ENCODE measurements at regions not wholly inside any gene's neighbourhood (a gene's known extent, or its start where the extent isn't known, plus 50 kb on each side); places are given as distances from the start of the nearest gene placed in this dataset.
"Not testable (repeated sequence)": the region's sequence is repeated elsewhere in the genome, so short reads cannot be mapped to it uniquely, and the experiment has no call there.

DNA sequence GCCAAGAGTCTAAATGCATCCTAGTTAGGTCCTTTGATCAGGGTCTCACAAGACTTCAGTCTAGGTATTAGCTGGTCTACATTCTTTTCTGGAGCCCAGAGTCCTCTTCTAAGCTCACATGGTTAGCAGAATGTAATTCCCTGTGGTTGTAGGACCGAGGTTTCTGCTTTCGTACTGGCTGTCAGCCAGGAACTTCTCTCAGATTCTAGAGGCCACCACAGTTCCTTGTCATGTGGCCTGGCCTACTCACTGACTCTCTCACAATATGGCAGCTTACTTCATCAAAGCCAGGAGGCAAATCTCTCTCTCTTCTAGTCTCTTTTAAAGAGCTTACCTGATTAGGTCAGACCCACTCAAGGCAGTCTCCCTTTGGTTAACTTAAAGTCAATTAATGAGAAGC lies 82.9 kb downstream of the POU4F1 start:
- Histone ChIP-seq H3K27me3 (replicated peaks; ENCODE audit: insufficient read depth, low read depth, low read length, poor library complexity) (no peaks in the 10 kb centered on the region), H3K9me3 (ENCODE audit: low read depth, low read length, poor library complexity, severe bottlenecking) (no peaks in the 10 kb centered on the region), H3K4me3 (ENCODE audit: low read depth, low read length, poor library complexity, severe bottlenecking) (no peak overlapping the region), H3K27ac (ENCODE audit: low read depth, low read length, poor library complexity, severe bottlenecking) (no peak overlapping the region), H3K4me1 (ENCODE audit: insufficient read depth, low read length, poor library complexity, severe bottlenecking) (no peaks in the 10 kb centered on the region), H3K36me3 (ENCODE audit: insufficient read depth, low read length, poor library complexity, severe bottlenecking) (no peaks in the 10 kb centered on the region)
- no peak for DNase-seq (ENCODE audit: low spot score)
- no TSS peak for BruUV-seq (replicated peaks)
- ChIA-PET POLR2A (ENCODE audit: low non-redundant PET) (no interaction called here), CTCF (interaction anchor here (1.1 kb wide), 1 partner anchor 27 kb away, joined by 3 read pairs; no protein-coding TSS in a partner anchor)
- intact Hi-C loops (cut with micrococcal nuclease; ENCODE audit: unreplicated experiment), result no loop called here
- TF ChIP-seq EZH2 (IDR thresholded peaks at IDR 0.05; ENCODE audit: borderline replicate concordance, low read depth, low read length, poor library complexity, severe bottlenecking), result no peak
- TF ChIP-seq, protein P1, sequence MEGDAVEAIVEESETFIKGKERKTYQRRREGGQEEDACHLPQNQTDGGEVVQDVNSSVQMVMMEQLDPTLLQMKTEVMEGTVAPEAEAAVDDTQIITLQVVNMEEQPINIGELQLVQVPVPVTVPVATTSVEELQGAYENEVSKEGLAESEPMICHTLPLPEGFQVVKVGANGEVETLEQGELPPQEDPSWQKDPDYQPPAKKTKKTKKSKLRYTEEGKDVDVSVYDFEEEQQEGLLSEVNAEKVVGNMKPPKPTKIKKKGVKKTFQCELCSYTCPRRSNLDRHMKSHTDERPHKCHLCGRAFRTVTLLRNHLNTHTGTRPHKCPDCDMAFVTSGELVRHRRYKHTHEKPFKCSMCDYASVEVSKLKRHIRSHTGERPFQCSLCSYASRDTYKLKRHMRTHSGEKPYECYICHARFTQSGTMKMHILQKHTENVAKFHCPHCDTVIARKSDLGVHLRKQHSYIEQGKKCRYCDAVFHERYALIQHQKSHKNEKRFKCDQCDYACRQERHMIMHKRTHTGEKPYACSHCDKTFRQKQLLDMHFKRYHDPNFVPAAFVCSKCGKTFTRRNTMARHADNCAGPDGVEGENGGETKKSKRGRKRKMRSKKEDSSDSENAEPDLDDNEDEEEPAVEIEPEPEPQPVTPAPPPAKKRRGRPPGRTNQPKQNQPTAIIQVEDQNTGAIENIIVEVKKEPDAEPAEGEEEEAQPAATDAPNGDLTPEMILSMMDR (conservative IDR thresholded peaks at IDR 0.05; ENCODE audit: low read depth, low read length), result no peak

GRCh38 chr13:78518482-78518881 lies 84.9 kb downstream of the POU4F1 start:
- DNase-seq (ENCODE audit: low spot score); H3K27me3 ChIP-seq (replicated peaks; ENCODE audit: insufficient read depth, low read depth, low read length, poor library complexity); H3K36me3 ChIP-seq (ENCODE audit: insufficient read depth, low read length, poor library complexity, severe bottlenecking); CTCF ChIA-PET; H3K4me1 ChIP-seq (ENCODE audit: insufficient read depth, low read length, poor library complexity, severe bottlenecking); H3K4me3 ChIP-seq (ENCODE audit: low read depth, low read length, poor library complexity, severe bottlenecking); POLR2A ChIA-PET (ENCODE audit: low non-redundant PET); H3K9me3 ChIP-seq (ENCODE audit: low read depth, low read length, poor library complexity, severe bottlenecking); intact Hi-C loops (cut with micrococcal nuclease; ENCODE audit: unreplicated experiment); BruUV-seq (replicated peaks); H3K27ac ChIP-seq (ENCODE audit: low read depth, low read length, poor library complexity, severe bottlenecking): not testable (repeated sequence)

DNA sequence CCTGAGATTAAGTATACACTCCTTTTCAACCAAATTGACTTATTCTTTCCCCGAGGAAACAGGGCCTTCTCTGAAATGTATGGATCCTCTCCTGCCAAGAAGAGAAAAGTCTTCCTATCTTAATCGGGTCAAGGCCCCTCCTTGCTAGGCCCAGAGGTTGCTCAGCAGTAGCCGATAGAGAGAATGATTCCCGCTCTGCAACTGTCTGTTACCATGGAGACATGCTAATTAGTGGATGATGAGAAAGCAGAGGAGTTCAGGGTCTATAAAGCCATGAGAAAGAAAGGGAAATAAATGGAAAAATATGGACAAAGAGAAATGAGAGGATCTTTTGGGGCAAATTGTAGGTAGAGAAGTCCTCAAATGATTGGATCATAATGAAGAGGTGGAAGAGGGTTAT lies 103.5 kb downstream of the POU4F1 start:
- TF ChIP-seq EZH2 (IDR thresholded peaks at IDR 0.05; ENCODE audit: borderline replicate concordance, low read depth, low read length, poor library complexity, severe bottlenecking), result no peak
- TF ChIP-seq, protein P1 (conservative IDR thresholded peaks at IDR 0.05; ENCODE audit: low read depth, low read length), result no peak
- Histone ChIP-seq H3K4me1 (ENCODE audit: insufficient read depth, low read length, poor library complexity, severe bottlenecking) (no peaks in the 10 kb centered on the region), H3K4me3 (ENCODE audit: low read depth, low read length, poor library complexity, severe bottlenecking) (no peak overlapping the region), H3K27ac (ENCODE audit: low read depth, low read length, poor library complexity, severe bottlenecking) (no peak overlapping the region), H3K27me3 (replicated peaks; ENCODE audit: insufficient read depth, low read depth, low read length, poor library complexity) (no peaks in the 10 kb centered on the region), H3K9me3 (ENCODE audit: low read depth, low read length, poor library complexity, severe bottlenecking) (no peaks in the 10 kb centered on the region), H3K36me3 (ENCODE audit: insufficient read depth, low read length, poor library complexity, severe bottlenecking) (no peaks in the 10 kb centered on the region)
- intact Hi-C loops (cut with micrococcal nuclease; ENCODE audit: unreplicated experiment), result no loop called here
- ChIA-PET CTCF (no interaction called here), POLR2A (ENCODE audit: low non-redundant PET) (no interaction called here)
- no TSS peak for BruUV-seq (replicated peaks)
- DNase-seq (ENCODE audit: low spot score), result no peak

GRCh38 chr13:78497702-78498355 lies 105.5 kb downstream of the POU4F1 start:
- TF ChIP-seq EZH2 (IDR thresholded peaks at IDR 0.05; ENCODE audit: borderline replicate concordance, low read depth, low read length, poor library complexity, severe bottlenecking), result no peak
- TF ChIP-seq, protein P1 (conservative IDR thresholded peaks at IDR 0.05; ENCODE audit: low read depth, low read length), result no peak
- BruUV-seq (replicated peaks), result no TSS peak
- H3K9me3 ChIP-seq (ENCODE audit: low read depth, low read length, poor library complexity, severe bottlenecking), result no peaks in the 10 kb centered on the region
- intact Hi-C loops (cut with micrococcal nuclease; ENCODE audit: unreplicated experiment), result no loop called here
- H3K27ac ChIP-seq (ENCODE audit: low read depth, low read length, poor library complexity, severe bottlenecking), result no peak overlapping the region
- ChIA-PET POLR2A (ENCODE audit: low non-redundant PET) (interaction anchor here (0.5 kb wide), 1 partner anchor 713 kb away, joined by 3 read pairs; no protein-coding TSS in a partner anchor), CTCF (no interaction called here)
- no peak overlapping the region for H3K4me3 ChIP-seq (ENCODE audit: low read depth, low read length, poor library complexity, severe bottlenecking)
- H3K36me3 ChIP-seq (ENCODE audit: insufficient read depth, low read length, poor library complexity, severe bottlenecking), result no peaks in the 10 kb centered on the region
- H3K4me1 ChIP-seq (ENCODE audit: insufficient read depth, low read length, poor library complexity, severe bottlenecking), result no peaks in the 10 kb centered on the region
- no peak for DNase-seq (ENCODE audit: low spot score)
- no peaks in the 10 kb centered on the region for H3K27me3 ChIP-seq (replicated peaks; ENCODE audit: insufficient read depth, low read depth, low read length, poor library complexity)
